ENCODE measurements at regions not wholly inside any gene's neighbourhood (a gene's known extent, or its start where the extent isn't known, plus 50 kb on each side); places are given as distances from the start of the nearest gene placed in this dataset.
"Not testable (repeated sequence)": the region's sequence is repeated elsewhere in the genome, so short reads cannot be mapped to it uniquely, and the experiment has no call there.

- no peak for DNase-seq (ENCODE audit: low spot score)
Measured at GRCh38 chrX:734362-734761, 103.8 kb downstream of the SHOX start.

- DNase-seq (ENCODE audit: low spot score) = no peak
Measured at GRCh38 chrX:733961-734360, 103.4 kb downstream of the SHOX start.

- no peak for DNase-seq (ENCODE audit: low spot score)
Measured at GRCh38 chrX:729583-730409, 99.2 kb downstream of the SHOX start.

GRCh38 chrX:729101-729500 lies 98.5 kb downstream of the SHOX start:
- not testable (repeated sequence) for DNase-seq (ENCODE audit: low spot score)

GRCh38 chrX:728639-729038 lies 98.0 kb downstream of the SHOX start:
- DNase-seq (ENCODE audit: low spot score) = not testable (repeated sequence)

GRCh38 chrX:727738-728621 lies 97.4 kb downstream of the SHOX start:
- DNase-seq (ENCODE audit: low spot score) = no peak

GRCh38 chrX:725971-726370 lies 95.4 kb downstream of the SHOX start:
- DNase-seq (ENCODE audit: low spot score) = no peak

- DNase-seq (ENCODE audit: low spot score) = no peak
Measured at GRCh38 chrX:724256-724655, 93.7 kb downstream of the SHOX start.

GRCh38 chrX:723781-724180 lies 93.2 kb downstream of the SHOX start:
- DNase-seq (ENCODE audit: low spot score) = no peak

- no peak for DNase-seq (ENCODE audit: low spot score)
Measured at GRCh38 chrX:721354-721753, 90.8 kb downstream of the SHOX start.

- no peak for DNase-seq (ENCODE audit: low spot score)
Measured at GRCh38 chrX:720825-721224, 90.2 kb downstream of the SHOX start.

- no peak for DNase-seq (ENCODE audit: low spot score)
Measured at GRCh38 chrX:720250-720649, 89.7 kb downstream of the SHOX start.

- no peak for DNase-seq (ENCODE audit: low spot score)
Measured at GRCh38 chrX:716136-716535, 85.5 kb downstream of the SHOX start.

- DNase-seq (ENCODE audit: low spot score) = no peak
Measured at GRCh38 chrX:714131-714530, 83.5 kb downstream of the SHOX start.

Data from GM03348 (cell line).